GM19328 (cell line): ENCODE measurements at regions not wholly inside any gene's neighbourhood (a gene's known extent, or its start where the extent isn't known, plus 50 kb on each side); places are given as distances from the start of the nearest gene placed in this dataset.

Experiments used
- ATAC-seq: cut with Tn5 transposase; IDR thresholded peaks from one replicate; pipeline ENCODE4 v1.9.1; 2021; ENCODE audit warnings: mild to moderate bottlenecking, moderate library complexity; ENCODE audit not compliant: unreplicated experiment

GRCh38 chr4:187294861-187295260 lies 571.2 kb upstream of the FAT1 start:
- ATAC-seq, result no peak

- ATAC-seq, result no peak
Measured at GRCh38 chr4:187301923-187302322, 578.3 kb upstream of the FAT1 start.

- ATAC-seq, result no peak
Measured at GRCh38 chr4:187302457-187303150, 578.9 kb upstream of the FAT1 start.

GRCh38 chr4:187304133-187304532 lies 580.5 kb upstream of the FAT1 start:
- ATAC-seq, result no peak

- ATAC-seq, result no peak
Measured at GRCh38 chr4:187307131-187307530, 583.5 kb upstream of the FAT1 start.

GRCh38 chr4:187309456-187309855 lies 585.8 kb upstream of the FAT1 start:
- ATAC-seq, result no peak

GRCh38 chr4:187312299-187312698 lies 588.6 kb upstream of the FAT1 start:
- no peak for ATAC-seq

- no peak for ATAC-seq
Measured at GRCh38 chr4:187317799-187318198, 594.1 kb upstream of the FAT1 start.

GRCh38 chr4:187321711-187322110 lies 598.1 kb upstream of the FAT1 start:
- no peak for ATAC-seq

GRCh38 chr4:187332141-187332540 lies 608.5 kb upstream of the FAT1 start:
- ATAC-seq, result no peak

GRCh38 chr4:187333151-187333550 lies 609.5 kb upstream of the FAT1 start:
- no peak for ATAC-seq

- ATAC-seq, result no peak
Measured at GRCh38 chr4:187335339-187335738, 611.7 kb upstream of the FAT1 start.

- ATAC-seq, result no peak
Measured at GRCh38 chr4:187354740-187355139, 631.1 kb upstream of the FAT1 start.

- no peak for ATAC-seq
Measured at GRCh38 chr4:187357045-187357643, 633.5 kb upstream of the FAT1 start.

- no peak for ATAC-seq
Measured at GRCh38 chr4:187357821-187358220, 634.2 kb upstream of the FAT1 start.

GRCh38 chr4:187362937-187363857 lies 632.4 kb upstream of the ZFP42 start:
- ATAC-seq, result no peak

GRCh38 chr4:187364401-187364800 lies 631.2 kb upstream of the ZFP42 start:
- no peak for ATAC-seq

- no peak for ATAC-seq
Measured at GRCh38 chr4:187364851-187365250, 630.7 kb upstream of the ZFP42 start.

- no peak for ATAC-seq
Measured at GRCh38 chr4:187366530-187366929, 629.0 kb upstream of the ZFP42 start.

GRCh38 chr4:187370918-187371317 lies 624.7 kb upstream of the ZFP42 start:
- ATAC-seq, result no peak

GRCh38 chr4:187378441-187378840 lies 617.1 kb upstream of the ZFP42 start:
- no peak for ATAC-seq

GRCh38 chr4:187380181-187380581 lies 615.4 kb upstream of the ZFP42 start:
- ATAC-seq, result no peak
